AG04450 (cell line): ENCODE measurements at regions not wholly inside any gene's neighbourhood (a gene's known extent, or its start where the extent isn't known, plus 50 kb on each side); places are given as distances from the start of the nearest gene placed in this dataset.

Experiments used
- CTCF ChIA-PET: fragments of 300-600, 350-600 bp; formaldehyde crosslinking; extraction: SDS; loops from one replicate; lab custom pipeline; 2022; ENCODE audit warnings: antibody characterized with exemption, inconsistent platforms; lab: Charles Lee
- POLR2A ChIA-PET: fragments of 350-600 bp; formaldehyde crosslinking; extraction: SDS; loops from one replicate; lab custom pipeline; 2021; ENCODE audit warnings: antibody characterized with exemption, inconsistent platforms; lab: Yijun Ruan, JAX
- DNase-seq: peaks from one replicate; pipeline ENCODE4 v3.0.0-alpha.2; 2011; ENCODE audit warnings: low read depth, low spot score
- H3K27ac ChIP-seq: one replicate; pipeline ENCODE4 v1.5.1; 2012; ENCODE audit warnings: low read depth, low read length, control low read depth
- H3K27me3 ChIP-seq: one replicate; pipeline ENCODE4 v1.6.0; 2012; ENCODE audit warnings: low read length; ENCODE audit not compliant: control insufficient read depth, insufficient read depth
- H3K4me3 ChIP-seq: 2 replicates; pipeline ENCODE4 v1.5.1; 2011; ENCODE audit warnings: mild to moderate bottlenecking, low read depth, low read length, control low read depth
- H3K9me3 ChIP-seq: 2 replicates; pipeline ENCODE4 v1.5.1; 2012; ENCODE audit warnings: low read length; ENCODE audit not compliant: control insufficient read depth, insufficient read depth
- TF ChIP-seq, protein P1 (sequence below): IDR thresholded peaks from 2 replicates; pipeline ENCODE4 v1.5.1; 2011; ENCODE audit warnings: low read depth, low read length, control low read depth, inconsistent platforms

GRCh38 chr4:12746221-12746620, 737.9 kb downstream of the RAB28 start:
- Histone ChIP-seq H3K27ac (no peak overlapping the region), H3K27me3 (no peaks in the 10 kb centered on the region), H3K9me3 (peaks cover 7% of the 10 kb centered on the region), H3K4me3 (no peak overlapping the region)
- TF ChIP-seq, protein P1, sequence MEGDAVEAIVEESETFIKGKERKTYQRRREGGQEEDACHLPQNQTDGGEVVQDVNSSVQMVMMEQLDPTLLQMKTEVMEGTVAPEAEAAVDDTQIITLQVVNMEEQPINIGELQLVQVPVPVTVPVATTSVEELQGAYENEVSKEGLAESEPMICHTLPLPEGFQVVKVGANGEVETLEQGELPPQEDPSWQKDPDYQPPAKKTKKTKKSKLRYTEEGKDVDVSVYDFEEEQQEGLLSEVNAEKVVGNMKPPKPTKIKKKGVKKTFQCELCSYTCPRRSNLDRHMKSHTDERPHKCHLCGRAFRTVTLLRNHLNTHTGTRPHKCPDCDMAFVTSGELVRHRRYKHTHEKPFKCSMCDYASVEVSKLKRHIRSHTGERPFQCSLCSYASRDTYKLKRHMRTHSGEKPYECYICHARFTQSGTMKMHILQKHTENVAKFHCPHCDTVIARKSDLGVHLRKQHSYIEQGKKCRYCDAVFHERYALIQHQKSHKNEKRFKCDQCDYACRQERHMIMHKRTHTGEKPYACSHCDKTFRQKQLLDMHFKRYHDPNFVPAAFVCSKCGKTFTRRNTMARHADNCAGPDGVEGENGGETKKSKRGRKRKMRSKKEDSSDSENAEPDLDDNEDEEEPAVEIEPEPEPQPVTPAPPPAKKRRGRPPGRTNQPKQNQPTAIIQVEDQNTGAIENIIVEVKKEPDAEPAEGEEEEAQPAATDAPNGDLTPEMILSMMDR, result no peak
- ChIA-PET POLR2A (no interaction called here), CTCF (no interaction called here)
- no peak for DNase-seq

DNA sequence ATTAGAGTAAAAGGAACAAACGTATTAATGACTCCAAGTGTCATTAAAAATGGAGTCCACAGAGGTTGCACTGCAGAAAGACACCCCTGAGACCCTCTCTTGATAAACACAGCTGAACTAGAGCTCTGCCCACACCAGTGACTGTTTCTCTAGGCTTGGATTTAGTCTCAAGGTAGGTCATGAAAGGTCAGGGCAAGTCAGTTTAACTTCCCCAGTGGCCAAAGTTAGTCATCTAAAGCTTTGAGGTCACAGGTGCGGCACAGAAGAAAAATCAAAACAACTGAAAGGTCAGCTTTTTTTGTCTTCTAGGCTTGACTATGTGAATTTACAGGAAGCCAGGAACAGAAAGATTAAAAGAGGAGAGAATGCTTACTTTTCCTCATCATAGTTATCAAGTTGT, 749.6 kb downstream of the RAB28 start:
- CTCF ChIA-PET, result no interaction called here
- POLR2A ChIA-PET, result no interaction called here
- no peak for DNase-seq
- Histone ChIP-seq H3K4me3 (no peak overlapping the region), H3K27ac (no peak overlapping the region), H3K9me3 (no peaks in the 10 kb centered on the region), H3K27me3 (no peaks in the 10 kb centered on the region)
- TF ChIP-seq, protein P1, result no peak

DNA sequence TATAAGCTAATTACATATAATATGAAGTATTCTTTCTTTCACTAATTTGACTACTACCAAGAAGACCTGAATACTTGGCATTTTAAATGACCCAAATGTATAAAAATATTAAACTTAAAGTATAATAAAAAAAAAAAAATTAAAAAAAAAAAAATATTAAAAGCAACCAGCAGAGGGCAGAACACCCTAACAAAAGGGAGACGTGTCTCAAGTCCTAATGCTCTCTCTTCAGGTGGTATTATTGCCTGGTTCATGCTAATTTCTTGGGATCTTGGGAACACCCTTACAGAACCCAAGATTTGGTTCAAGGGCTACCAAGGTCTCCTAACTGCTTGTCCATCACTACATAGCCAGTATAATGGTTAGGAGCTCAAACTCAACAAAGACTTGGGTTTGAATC, 754.8 kb downstream of the RAB28 start:
- TF ChIP-seq, protein P1, result peak; percentile 42
- CTCF ChIA-PET, result interaction anchor here (0.6 to 2.2 kb wide), 11 partner anchors 9 to 1979 kb away, joined by 3 to 8 read pairs (median 4); no protein-coding TSS in a partner anchor
- no peaks in the 10 kb centered on the region for H3K9me3 ChIP-seq
- no peaks in the 10 kb centered on the region for H3K27me3 ChIP-seq
- no peak overlapping the region for H3K27ac ChIP-seq
- no peak for DNase-seq
- POLR2A ChIA-PET, result no interaction called here
- no peak overlapping the region for H3K4me3 ChIP-seq

DNA sequence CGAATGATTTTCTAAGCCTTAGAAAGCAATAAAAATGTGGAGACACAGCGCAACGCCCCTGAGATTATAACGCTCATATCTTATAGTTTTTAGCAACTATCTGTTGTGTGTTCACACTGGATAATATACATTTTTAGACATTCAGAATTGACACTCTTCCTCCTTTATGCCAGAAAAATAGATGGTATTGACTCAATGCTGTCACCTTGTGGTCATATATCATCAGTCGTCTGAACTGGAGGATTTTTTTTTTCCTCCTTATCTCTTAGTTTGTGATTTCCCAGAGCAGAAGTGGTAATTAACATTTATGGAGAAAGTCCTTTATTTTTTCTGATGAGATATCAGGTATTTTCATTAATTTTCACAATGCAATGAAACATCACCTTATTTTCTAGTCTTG, 759.6 kb downstream of the RAB28 start:
- H3K4me3 ChIP-seq, result no peak overlapping the region
- ChIA-PET CTCF (interaction anchor here (1.3 kb wide), 1 partner anchor 8 kb away, joined by 5 read pairs; no protein-coding TSS in a partner anchor), POLR2A (no interaction called here)
- no peaks in the 10 kb centered on the region for H3K27me3 ChIP-seq
- TF ChIP-seq, protein P1, result peak; percentile 40
- no peak overlapping the region for H3K27ac ChIP-seq
- DNase-seq, result no peak
- H3K9me3 ChIP-seq, result no peaks in the 10 kb centered on the region

- ChIA-PET POLR2A (no interaction called here), CTCF (interaction anchor here (1.3 kb wide), 1 partner anchor 9 kb away, joined by 5 read pairs; no protein-coding TSS in a partner anchor)
- H3K27me3 ChIP-seq, result no peaks in the 10 kb centered on the region
- TF ChIP-seq, protein P1, result no peak
- no peaks in the 10 kb centered on the region for H3K9me3 ChIP-seq
- no peak overlapping the region for H3K4me3 ChIP-seq
- DNase-seq, result no peak
- no peak overlapping the region for H3K27ac ChIP-seq
Observed at GRCh38 chr4:12723849-12724447, 760.2 kb downstream of the RAB28 start.
